WTC11 (cell line): ENCODE measurements at regions not wholly inside any gene's neighbourhood (a gene's known extent, or its start where the extent isn't known, plus 50 kb on each side); places are given as distances from the start of the nearest gene placed in this dataset.

ENCODE experiments used
- ATAC-seq: fragments of 200-7000 bp; cut with Tn5 transposase; 2 replicates; pipeline ENCODE4 v1.10.0; 2021; ENCODE audit warnings: mild to moderate bottlenecking, moderate library complexity
- CTCF ChIA-PET: fragments of 300-600 bp; sonication (Branson Sonifier 250); formaldehyde crosslinking; loops from one replicate; lab custom pipeline; 2021; ENCODE audit warnings: antibody characterized with exemption; lab: Charles Lee
- POLR2A ChIA-PET: fragments of 350-600 bp; sonication (Branson Sonifier 250); formaldehyde crosslinking; loops from one replicate; lab custom pipeline; 2021; ENCODE audit warnings: antibody characterized with exemption; lab: Charles Lee
- DNase-seq: peaks from one replicate; pipeline ENCODE4 v3.0.0; 2021; ENCODE audit warnings: low spot score
- H3K27ac Mint-ChIP-seq: 2 replicates; pipeline ENCODE4 v1.8.0; 2021; ENCODE audit warnings: mixed read lengths
- H3K27me3 Mint-ChIP-seq: 2 replicates; pipeline ENCODE4 v1.8.0; 2021; ENCODE audit warnings: low read depth, mild to moderate bottlenecking, moderate library complexity, mixed read lengths
- H3K36me3 Mint-ChIP-seq: 2 replicates; pipeline ENCODE4 v1.8.0; 2021; ENCODE audit warnings: mixed read lengths
- H3K4me1 Mint-ChIP-seq: 2 replicates; pipeline ENCODE4 v1.8.0; 2022; ENCODE audit warnings: mixed read lengths
- H3K4me3 Mint-ChIP-seq: 2 replicates; pipeline ENCODE4 v1.8.0; 2021; ENCODE audit warnings: mild to moderate bottlenecking, moderate library complexity, mixed read lengths
- H3K9me3 Mint-ChIP-seq: 2 replicates; pipeline ENCODE4 v1.8.0; 2021; ENCODE audit warnings: mixed read lengths
- AFF4 ChIP-seq: sonication (generic); formaldehyde crosslinking; IDR thresholded peaks from 2 replicates; pipeline ENCODE4 v1.8.1; 2023; ENCODE audit warnings: mild to moderate bottlenecking, missing genetic modification reagents, borderline replicate concordance
- E2F4 ChIP-seq: sonication (generic); formaldehyde crosslinking; IDR thresholded peaks from 2 replicates; pipeline ENCODE4 v1.8.1; 2022; ENCODE audit warnings: low read depth, mild to moderate bottlenecking, moderate library complexity, missing genetic modification reagents, borderline replicate concordance
- FOXP1 ChIP-seq: sonication (generic); formaldehyde crosslinking; IDR thresholded peaks from 2 replicates; pipeline ENCODE4 v1.8.0; 2022; ENCODE audit warnings: missing genetic modification reagents, mild to moderate bottlenecking, moderate library complexity, borderline replicate concordance
- FOXP4 ChIP-seq: sonication (generic); formaldehyde crosslinking; IDR thresholded peaks from 2 replicates; pipeline ENCODE4 v1.8.0; 2022; ENCODE audit warnings: mild to moderate bottlenecking, missing genetic modification reagents
- NFATC4 ChIP-seq: fragments of 250-450 bp; sonication (Bioruptor Pico); IDR thresholded peaks from 2 replicates; pipeline ENCODE4 v1.9.0; 2021; ENCODE audit warnings: mild to moderate bottlenecking
- NR1H2 ChIP-seq: sonication (generic); formaldehyde crosslinking; IDR thresholded peaks from 2 replicates; pipeline ENCODE4 v1.9.0; 2021; ENCODE audit warnings: mild to moderate bottlenecking, moderate library complexity, missing genetic modification reagents
- PRDM15 ChIP-seq: sonication (generic); formaldehyde crosslinking; IDR thresholded peaks from 2 replicates; pipeline ENCODE4 v1.8.0; 2022; ENCODE audit warnings: missing genetic modification reagents
- PREB ChIP-seq: sonication (generic); formaldehyde crosslinking; IDR thresholded peaks from 2 replicates; pipeline ENCODE4 v1.8.1; 2022; ENCODE audit warnings: mild to moderate bottlenecking, missing genetic modification reagents, moderate library complexity, borderline replicate concordance
- TCF7 ChIP-seq: sonication (generic); formaldehyde crosslinking; IDR thresholded peaks from 2 replicates; pipeline ENCODE4 v1.8.0; 2022; ENCODE audit warnings: mild to moderate bottlenecking, low read depth, missing genetic modification reagents, moderate library complexity
- TP53 ChIP-seq: sonication (generic); formaldehyde crosslinking; IDR thresholded peaks from 2 replicates; pipeline ENCODE4 v1.8.1; 2023; ENCODE audit warnings: mild to moderate bottlenecking, missing genetic modification reagents
- USF1 ChIP-seq: sonication (generic); formaldehyde crosslinking; IDR thresholded peaks from 2 replicates; pipeline ENCODE4 v1.8.0; 2022; ENCODE audit warnings: mild to moderate bottlenecking, missing genetic modification reagents

- TF ChIP-seq PRDM15 (CRISPR knock-in tag) (no peak), NFATC4 (CRISPR knock-in tag) (no peak), TCF7 (CRISPR knock-in tag) (no peak), FOXP1 (no peak), FOXP4 (no peak), TP53 (CRISPR knock-in tag) (no peak), E2F4 (no peak), PREB (CRISPR knock-in tag) (no peak), NR1H2 (no peak), USF1 (no peak)
Measured at GRCh38 chr2:217631115-217631514, 371.7 kb downstream of the TNS1 start (continued).

GRCh38 chr2:217629347-217629746 is 373.4 kb downstream of the TNS1 start:
- no peaks in the 10 kb centered on the region for H3K36me3 Mint-ChIP-seq
- ChIA-PET CTCF (interaction anchor here (0.8 kb wide), 1 partner anchor 21 kb away, joined by 3 read pairs; no protein-coding TSS in a partner anchor), POLR2A (no interaction called here)
- TF ChIP-seq AFF4 (CRISPR knock-in tag), result no peak
- ATAC-seq (no peak), DNase-seq (no peak)
- H3K27ac Mint-ChIP-seq, result no peak overlapping the region
- no peak overlapping the region for H3K4me3 Mint-ChIP-seq
- no peaks in the 10 kb centered on the region for H3K4me1 Mint-ChIP-seq
- no peaks in the 10 kb centered on the region; the same call in 1 of the 2 replicates for H3K27me3 Mint-ChIP-seq
- H3K9me3 Mint-ChIP-seq, result no peaks in the 10 kb centered on the region
